ENCODE measurements at regions not wholly inside any gene's neighbourhood (a gene's known extent, or its start where the extent isn't known, plus 50 kb on each side); places are given as distances from the start of the nearest gene placed in this dataset.
"Not testable (repeated sequence)": the region's sequence is repeated elsewhere in the genome, so short reads cannot be mapped to it uniquely, and the experiment has no call there.

DNA sequence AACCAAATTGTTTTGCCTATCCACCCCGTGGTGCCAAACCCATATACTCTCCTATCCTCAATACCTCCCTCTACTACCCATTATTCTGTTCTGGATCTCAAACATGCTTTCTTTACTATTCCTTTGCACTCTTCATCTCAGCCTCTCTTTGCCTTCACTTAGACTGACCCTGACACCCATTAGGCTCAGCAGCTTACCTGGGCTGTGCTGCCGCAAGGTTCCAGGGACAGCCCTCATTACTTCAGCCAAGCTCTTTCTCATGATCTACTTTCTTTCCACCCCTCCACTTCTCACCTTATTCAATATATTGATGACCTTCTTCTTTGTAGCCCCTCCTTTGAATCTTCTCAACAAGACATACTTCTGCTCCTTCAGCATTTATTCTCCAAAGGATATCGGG, 517.9 kb downstream of the IRS2 start:
- not testable (repeated sequence) for DNase-seq

- DNase-seq = not testable (repeated sequence)
These were observed 519.0 kb downstream of the IRS2 start for GRCh38 chr13:109267400-109267799.

- DNase-seq = not testable (repeated sequence)
These were observed 521.0 kb downstream of the IRS2 start for GRCh38 chr13:109265438-109265742.

DNA sequence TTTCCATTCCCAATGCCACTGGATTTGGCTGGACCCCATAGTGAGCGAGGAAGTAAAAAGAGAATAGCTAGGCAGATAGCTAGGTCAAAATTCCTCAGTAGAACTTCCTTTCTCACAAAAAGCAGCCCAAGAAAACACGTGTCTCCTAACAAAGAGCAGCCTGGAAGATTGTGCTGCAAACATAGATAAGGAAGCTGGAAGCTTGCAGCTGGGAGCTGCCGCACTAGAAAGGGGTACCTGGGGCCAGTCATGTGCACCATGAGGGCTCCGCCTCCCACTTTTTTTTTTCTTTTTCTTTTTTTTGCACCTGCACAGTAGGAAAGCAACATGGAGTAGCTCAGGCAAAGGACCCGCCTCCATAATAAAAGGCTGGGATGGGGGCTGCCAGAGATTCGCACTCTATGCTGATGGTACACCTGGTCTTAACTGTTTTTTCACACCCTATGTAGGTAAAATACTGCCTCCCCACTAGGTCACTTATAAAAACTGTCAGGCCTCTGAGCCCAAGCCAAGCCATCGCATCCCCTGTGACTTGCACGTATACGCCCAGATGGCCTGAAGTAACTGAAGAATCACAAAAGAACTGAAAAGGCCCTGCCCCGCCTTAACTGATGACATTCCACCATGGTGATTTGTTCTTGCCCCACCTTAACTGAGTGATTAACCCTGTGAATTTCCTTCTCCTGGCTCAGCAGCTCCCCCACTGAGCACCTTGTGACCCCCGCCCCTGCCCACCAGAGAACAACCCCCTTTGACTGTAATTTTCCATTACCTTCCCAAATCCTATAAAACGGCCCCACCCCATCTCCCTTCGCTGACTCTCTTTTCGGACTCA, 521.6 kb downstream of the IRS2 start:
- DNase-seq = not testable (repeated sequence)

DNA sequence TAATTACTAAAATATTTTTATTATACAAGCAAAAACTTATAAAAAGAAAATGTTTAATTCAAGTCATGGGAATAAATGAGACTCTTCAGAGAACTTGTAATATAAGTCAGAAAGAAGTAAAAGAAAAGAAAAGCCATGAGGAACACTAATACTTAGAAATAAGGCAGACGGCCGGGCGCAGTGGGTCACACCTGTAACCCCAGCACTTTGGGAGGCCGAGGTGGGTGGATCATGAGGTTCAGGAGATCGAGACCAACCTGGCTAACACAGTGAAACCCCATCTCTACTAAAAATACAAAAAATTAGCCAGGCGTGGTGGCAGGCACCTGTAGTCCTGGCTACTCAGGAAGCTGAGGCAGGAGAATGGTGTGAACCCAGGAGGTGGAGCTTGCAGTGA, 528.6 kb downstream of the IRS2 start:
- not testable (repeated sequence) for DNase-seq
